ENCODE measurements at regions not wholly inside any gene's neighbourhood (a gene's known extent, or its start where the extent isn't known, plus 50 kb on each side); places are given as distances from the start of the nearest gene placed in this dataset.

DNA sequence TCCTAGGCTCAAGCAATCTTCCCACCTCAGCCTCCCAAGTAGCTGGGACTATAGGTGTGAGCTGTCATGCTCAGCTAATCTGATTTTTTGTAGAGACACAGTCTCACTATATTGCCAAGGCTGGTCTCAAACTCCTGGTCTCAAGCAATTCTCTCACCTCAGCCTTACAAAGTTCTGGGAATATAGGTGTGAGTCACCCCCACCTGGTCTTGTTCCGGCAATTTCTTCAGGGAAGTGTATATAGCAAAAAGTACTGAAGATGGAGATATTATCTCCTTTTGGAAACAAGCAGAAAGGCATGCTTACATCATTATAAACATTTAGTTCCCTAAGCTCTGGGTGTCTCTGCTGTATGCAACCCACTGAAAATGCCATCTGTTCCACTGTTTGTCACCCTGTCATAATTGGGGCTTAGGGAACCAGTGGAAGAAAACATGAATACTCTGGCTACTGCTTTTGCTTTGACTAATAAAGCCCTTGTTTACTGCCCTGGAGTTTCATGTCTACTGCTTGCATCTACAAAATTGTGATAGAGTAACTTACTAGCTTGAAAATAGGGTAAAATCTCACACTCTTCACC lies 940.2 kb downstream of the GALC start:
- Histone ChIP-seq H3K27ac (ENCODE audit: low read length) (no peak overlapping the region), H3K27me3 (ENCODE audit: control insufficient read depth, insufficient read depth, low read length) (no peaks in the 10 kb centered on the region), H3K9me3 (ENCODE audit: control insufficient read depth, insufficient read depth, low read depth, low read length) (no peaks in the 10 kb centered on the region), H3K4me1 (ENCODE audit: control insufficient read depth, insufficient read depth, low read length) (no peaks in the 10 kb centered on the region), H3K4me3 (ENCODE audit: low read depth in 2 of 2, low read length in 2 of 2) (no peak overlapping the region), H3K36me3 (ENCODE audit: control insufficient read depth, insufficient read depth, low read length) (no peaks in the 10 kb centered on the region)
- TF ChIP-seq POLR2AphosphoS5 (IDR thresholded peaks at IDR 0.05; ENCODE audit: low read depth, low read length) (no peak), SIN3A (IDR thresholded peaks at IDR 0.05; ENCODE audit: borderline replicate concordance, insufficient read depth, low read depth, low read length) (no peak), CTCF (IDR thresholded peaks at IDR 0.05) (no peak)
- TF ChIP-seq, protein P1, sequence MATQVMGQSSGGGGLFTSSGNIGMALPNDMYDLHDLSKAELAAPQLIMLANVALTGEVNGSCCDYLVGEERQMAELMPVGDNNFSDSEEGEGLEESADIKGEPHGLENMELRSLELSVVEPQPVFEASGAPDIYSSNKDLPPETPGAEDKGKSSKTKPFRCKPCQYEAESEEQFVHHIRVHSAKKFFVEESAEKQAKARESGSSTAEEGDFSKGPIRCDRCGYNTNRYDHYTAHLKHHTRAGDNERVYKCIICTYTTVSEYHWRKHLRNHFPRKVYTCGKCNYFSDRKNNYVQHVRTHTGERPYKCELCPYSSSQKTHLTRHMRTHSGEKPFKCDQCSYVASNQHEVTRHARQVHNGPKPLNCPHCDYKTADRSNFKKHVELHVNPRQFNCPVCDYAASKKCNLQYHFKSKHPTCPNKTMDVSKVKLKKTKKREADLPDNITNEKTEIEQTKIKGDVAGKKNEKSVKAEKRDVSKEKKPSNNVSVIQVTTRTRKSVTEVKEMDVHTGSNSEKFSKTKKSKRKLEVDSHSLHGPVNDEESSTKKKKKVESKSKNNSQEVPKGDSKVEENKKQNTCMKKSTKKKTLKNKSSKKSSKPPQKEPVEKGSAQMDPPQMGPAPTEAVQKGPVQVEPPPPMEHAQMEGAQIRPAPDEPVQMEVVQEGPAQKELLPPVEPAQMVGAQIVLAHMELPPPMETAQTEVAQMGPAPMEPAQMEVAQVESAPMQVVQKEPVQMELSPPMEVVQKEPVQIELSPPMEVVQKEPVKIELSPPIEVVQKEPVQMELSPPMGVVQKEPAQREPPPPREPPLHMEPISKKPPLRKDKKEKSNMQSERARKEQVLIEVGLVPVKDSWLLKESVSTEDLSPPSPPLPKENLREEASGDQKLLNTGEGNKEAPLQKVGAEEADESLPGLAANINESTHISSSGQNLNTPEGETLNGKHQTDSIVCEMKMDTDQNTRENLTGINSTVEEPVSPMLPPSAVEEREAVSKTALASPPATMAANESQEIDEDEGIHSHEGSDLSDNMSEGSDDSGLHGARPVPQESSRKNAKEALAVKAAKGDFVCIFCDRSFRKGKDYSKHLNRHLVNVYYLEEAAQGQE (IDR thresholded peaks at IDR 0.05; ENCODE audit: insufficient read depth in 1 of 2, low read depth in 2 of 2, low read length in 1 of 2) = no peak
- ATAC-seq (no peak), DNase-seq (ENCODE audit: low read depth, low spot score) (no peak)
- POLR2A ChIA-PET = no interaction called here
- in situ Hi-C loops (cut with HindIII; ENCODE audit: low pct_unique_long_range_greater_than_20kb, low sequenced_read_pairs) (no loop called here), intact Hi-C loops (cut with micrococcal nuclease; ENCODE audit: unreplicated experiment) (no loop called here)
- CTCF ChIA-PET = no interaction called here
- BruUV-seq (replicated peaks) = no TSS peak

GRCh38 chr14:87050421-87050820 lies 942.6 kb downstream of the GALC start:
- Histone ChIP-seq H3K27ac (ENCODE audit: low read length) (no peak overlapping the region), H3K27me3 (ENCODE audit: control insufficient read depth, insufficient read depth, low read length) (no peaks in the 10 kb centered on the region), H3K4me3 (ENCODE audit: low read depth in 2 of 2, low read length in 2 of 2) (no peak overlapping the region), H3K36me3 (ENCODE audit: control insufficient read depth, insufficient read depth, low read length) (no peaks in the 10 kb centered on the region), H3K9me3 (ENCODE audit: control insufficient read depth, insufficient read depth, low read depth, low read length) (no peaks in the 10 kb centered on the region), H3K4me1 (ENCODE audit: control insufficient read depth, insufficient read depth, low read length) (no peaks in the 10 kb centered on the region)
- no TSS peak for BruUV-seq (replicated peaks)
- in situ Hi-C loops (cut with HindIII; ENCODE audit: low pct_unique_long_range_greater_than_20kb, low sequenced_read_pairs) = no loop called here
- POLR2A ChIA-PET = no interaction called here
- DNase-seq (ENCODE audit: low read depth, low spot score) (no peak), ATAC-seq (no peak)
- TF ChIP-seq, protein P1 (IDR thresholded peaks at IDR 0.05; ENCODE audit: insufficient read depth in 1 of 2, low read depth in 2 of 2, low read length in 1 of 2) = no peak
- TF ChIP-seq POLR2AphosphoS5 (IDR thresholded peaks at IDR 0.05; ENCODE audit: low read depth, low read length) = no peak
- TF ChIP-seq TCF7L2 (IDR thresholded peaks at IDR 0.05; ENCODE audit: low read depth, low read length) = no peak
- TF ChIP-seq CTCF (IDR thresholded peaks at IDR 0.05) = no peak
- TF ChIP-seq SIN3A (IDR thresholded peaks at IDR 0.05; ENCODE audit: borderline replicate concordance, insufficient read depth, low read depth, low read length) = no peak
- CTCF ChIA-PET = no interaction called here
- intact Hi-C loops (cut with micrococcal nuclease; ENCODE audit: unreplicated experiment) = no loop called here

All from Panc1 (cell line).